Tibial artery (tissue), 4 donors: ENCODE measurements at regions not wholly inside any gene's neighbourhood (a gene's known extent, or its start where the extent isn't known, plus 50 kb on each side); places are given as distances from the start of the nearest gene placed in this dataset.

Experiments
- DNase-seq, 2 donors: peaks; one replicate each; pipeline ENCODE4 v3.0.0-alpha.2; 2019
- H3K27ac ChIP-seq, 2 donors: fragments of 200-600 bp; sonication (generic) in 1 of 2; 1 replicate in 1 of 2; 2 replicates in 1 of 2; pipeline ENCODE4 v1.5.1; 2018 to 2019; ENCODE audit warnings: mild to moderate bottlenecking in 1 of 2
- H3K27me3 ChIP-seq, 2 donors: fragments of 200-600 bp; sonication (generic) in 1 of 2; one replicate each; pipeline versions ENCODE4 v1.5.1 to v1.6.0; 2016 to 2019
- H3K36me3 ChIP-seq, 3 donors: fragments of 200-600 bp; sonication (generic) in 2 of 3; one replicate each; pipeline ENCODE4 v1.5.1; 2016 to 2019; ENCODE audit warnings: mild to moderate bottlenecking in 2 of 3
- H3K4me1 ChIP-seq, 4 donors: fragments of 200-600 bp; sonication (generic) in 2 of 4; 1 replicate in 3 of 4; 2 replicates in 1 of 4; pipeline ENCODE4 v1.5.1; 2016 to 2019
- H3K4me3 ChIP-seq, 2 donors: fragments of 200-600 bp; sonication (generic) in 1 of 2; 1 replicate in 1 of 2; 2 replicates in 1 of 2; pipeline ENCODE4 v1.5.1; 2018 to 2019; ENCODE audit warnings: mild to moderate bottlenecking in 2 of 2
- H3K9me3 ChIP-seq, 3 donors: fragments of 200-600 bp; sonication (generic) in 1 of 3; one replicate each; pipeline ENCODE4 v1.5.1; 2016 to 2019
- intact Hi-C: fragments of 100-400 bp; cut with DNase I; formaldehyde crosslinking; loops from one replicate; pipeline ENCODE4 v1.15.0; 2023; ENCODE audit warnings: low total_unique reads
- TF ChIP-seq, protein P1 (sequence below), 2 experiments: fragments of 200-600 bp in 1 of 2; fragments of 450-650 bp in 1 of 2; IDR thresholded peaks; one replicate each; pipeline ENCODE4 v1.5.1; 2017 to 2019; ENCODE audit warnings: antibody characterized with exemption in 2 of 2, mild to moderate bottlenecking in 1 of 2, moderate library complexity in 1 of 2

- no peak overlapping the region for H3K4me3 ChIP-seq
- no peaks in the 10 kb centered on the region for H3K9me3 ChIP-seq
- no peaks in the 10 kb centered on the region for H3K4me1 ChIP-seq
- H3K27me3 ChIP-seq, result no peaks in the 10 kb centered on the region
- intact Hi-C loops, result no loop called here
- H3K27ac ChIP-seq, result no peak overlapping the region
- DNase-seq, result no peak
- TF ChIP-seq, protein P1, sequence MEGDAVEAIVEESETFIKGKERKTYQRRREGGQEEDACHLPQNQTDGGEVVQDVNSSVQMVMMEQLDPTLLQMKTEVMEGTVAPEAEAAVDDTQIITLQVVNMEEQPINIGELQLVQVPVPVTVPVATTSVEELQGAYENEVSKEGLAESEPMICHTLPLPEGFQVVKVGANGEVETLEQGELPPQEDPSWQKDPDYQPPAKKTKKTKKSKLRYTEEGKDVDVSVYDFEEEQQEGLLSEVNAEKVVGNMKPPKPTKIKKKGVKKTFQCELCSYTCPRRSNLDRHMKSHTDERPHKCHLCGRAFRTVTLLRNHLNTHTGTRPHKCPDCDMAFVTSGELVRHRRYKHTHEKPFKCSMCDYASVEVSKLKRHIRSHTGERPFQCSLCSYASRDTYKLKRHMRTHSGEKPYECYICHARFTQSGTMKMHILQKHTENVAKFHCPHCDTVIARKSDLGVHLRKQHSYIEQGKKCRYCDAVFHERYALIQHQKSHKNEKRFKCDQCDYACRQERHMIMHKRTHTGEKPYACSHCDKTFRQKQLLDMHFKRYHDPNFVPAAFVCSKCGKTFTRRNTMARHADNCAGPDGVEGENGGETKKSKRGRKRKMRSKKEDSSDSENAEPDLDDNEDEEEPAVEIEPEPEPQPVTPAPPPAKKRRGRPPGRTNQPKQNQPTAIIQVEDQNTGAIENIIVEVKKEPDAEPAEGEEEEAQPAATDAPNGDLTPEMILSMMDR (IDR thresholded peaks at IDR 0.05), result no peak
- no peaks in the 10 kb centered on the region for H3K36me3 ChIP-seq
These were observed 63.1 kb upstream of the TANC1 start for GRCh38 chr2:158905341-158905740.

GRCh38 chr2:158905784-158906183 lies 62.7 kb upstream of the TANC1 start:
- no peak for DNase-seq
- no peak overlapping the region for H3K27ac ChIP-seq
- H3K36me3 ChIP-seq, result no peaks in the 10 kb centered on the region
- no peaks in the 10 kb centered on the region for H3K4me1 ChIP-seq
- H3K9me3 ChIP-seq, result no peaks in the 10 kb centered on the region
- no peak overlapping the region for H3K4me3 ChIP-seq
- intact Hi-C loops, result no loop called here
- no peaks in the 10 kb centered on the region for H3K27me3 ChIP-seq
- TF ChIP-seq, protein P1 (IDR thresholded peaks at IDR 0.05), result no peak

DNA sequence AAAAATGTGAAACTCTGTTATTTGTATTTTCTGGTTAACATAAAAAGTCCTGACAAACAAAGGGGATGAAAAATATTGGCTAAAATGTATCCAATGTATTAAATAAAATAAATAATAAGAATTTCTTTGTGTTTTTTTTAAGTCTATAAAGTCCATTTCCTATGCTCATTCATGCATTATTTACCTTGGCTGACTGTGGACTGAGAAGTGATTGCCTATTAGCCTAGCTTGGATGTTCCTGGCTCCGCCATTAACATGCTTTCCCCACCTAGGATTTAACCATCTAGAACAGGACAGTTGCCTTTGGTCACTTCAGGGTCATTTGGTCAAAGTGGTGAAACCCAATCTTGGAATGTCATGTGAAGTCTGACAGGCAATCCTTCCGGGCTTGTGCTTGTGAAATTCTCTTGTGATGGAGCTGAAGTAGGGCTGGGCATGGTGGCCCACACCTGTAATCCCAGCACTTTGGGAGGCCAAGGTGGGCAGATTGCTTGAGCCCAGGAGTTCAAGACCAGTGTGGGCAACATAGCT lies 60.4 kb upstream of the TANC1 start:
- no peaks in the 10 kb centered on the region for H3K9me3 ChIP-seq
- intact Hi-C loops, result no loop called here
- no peak for DNase-seq

DNA sequence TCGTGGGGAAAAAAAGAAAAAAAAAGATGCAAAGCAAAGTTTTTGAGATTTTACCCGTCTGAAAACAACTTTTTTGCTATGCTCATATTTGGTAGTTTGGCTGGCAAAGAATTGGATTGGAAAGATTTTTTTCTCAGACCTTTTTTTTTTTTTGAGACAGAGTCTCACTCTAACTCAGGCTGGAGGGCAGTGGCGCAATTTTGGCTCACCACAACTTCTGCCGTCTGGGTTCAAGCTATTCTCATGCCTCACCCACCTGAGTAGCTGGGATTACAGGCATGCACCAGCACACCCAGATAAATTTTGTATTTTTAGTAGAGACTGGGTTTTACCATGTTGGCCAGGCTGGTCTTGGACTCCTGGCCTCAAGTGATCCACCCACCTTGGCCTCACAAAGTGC lies 56.3 kb upstream of the TANC1 start:
- Histone ChIP-seq H3K27me3 (no peaks in the 10 kb centered on the region), H3K9me3 (no peaks in the 10 kb centered on the region), H3K36me3 (no peaks in the 10 kb centered on the region), H3K27ac (no peak overlapping the region), H3K4me1 (no peaks in the 10 kb centered on the region), H3K4me3 (no peak overlapping the region)
- no peak for DNase-seq
- TF ChIP-seq, protein P1 (IDR thresholded peaks at IDR 0.05), result no peak
- intact Hi-C loops, result no loop called here

More for the DNA sequence above, 60.4 kb upstream of the TANC1 start:
- TF ChIP-seq, protein P1 (IDR thresholded peaks at IDR 0.05), result no peak
- no peaks in the 10 kb centered on the region for H3K36me3 ChIP-seq
- H3K27me3 ChIP-seq, result no peaks in the 10 kb centered on the region
- H3K4me3 ChIP-seq, result no peak overlapping the region
- no peak overlapping the region for H3K27ac ChIP-seq
- no peaks in the 10 kb centered on the region for H3K4me1 ChIP-seq

- no peaks in the 10 kb centered on the region for H3K9me3 ChIP-seq
- H3K4me1 ChIP-seq, result no peaks in the 10 kb centered on the region
- no peak overlapping the region for H3K27ac ChIP-seq
- TF ChIP-seq, protein P1 (IDR thresholded peaks at IDR 0.05), result no peak
- intact Hi-C loops, result no loop called here
- no peaks in the 10 kb centered on the region for H3K27me3 ChIP-seq
- H3K36me3 ChIP-seq, result no peaks in the 10 kb centered on the region
- H3K4me3 ChIP-seq, result no peak overlapping the region
- DNase-seq, result no peak
These were observed 55.7 kb upstream of the TANC1 start for GRCh38 chr2:158912765-158913164.

DNA sequence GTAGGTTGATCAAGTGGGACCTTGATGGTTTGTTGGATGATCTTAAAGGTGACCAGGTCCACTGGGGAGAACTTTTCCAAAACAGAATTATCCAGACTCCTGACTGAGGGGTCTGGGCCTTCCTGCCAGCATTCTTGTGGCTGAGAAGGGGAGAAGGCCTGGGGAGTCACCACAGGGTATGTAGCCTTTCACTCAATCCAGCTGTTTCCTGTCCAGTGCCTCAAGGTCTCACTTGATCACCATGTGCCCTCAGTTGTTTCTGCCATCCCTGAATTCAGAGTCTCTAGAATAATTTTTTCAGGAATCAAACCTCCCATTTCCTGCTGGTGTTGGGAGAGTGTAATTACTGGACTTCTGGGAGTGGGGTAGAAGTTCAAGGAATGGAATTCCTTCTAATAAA lies 54.4 kb upstream of the TANC1 start:
- H3K4me1 ChIP-seq, result no peaks in the 10 kb centered on the region
- H3K9me3 ChIP-seq, result no peaks in the 10 kb centered on the region
- DNase-seq, result no peak
- H3K27ac ChIP-seq, result no peak overlapping the region
- intact Hi-C loops, result no loop called here
- no peak overlapping the region for H3K4me3 ChIP-seq
- no peaks in the 10 kb centered on the region for H3K27me3 ChIP-seq
- no peaks in the 10 kb centered on the region for H3K36me3 ChIP-seq
- TF ChIP-seq, protein P1 (IDR thresholded peaks at IDR 0.05), result no peak
